DND-41 (cell line): ENCODE measurements at regions not wholly inside any gene's neighbourhood (a gene's known extent, or its start where the extent isn't known, plus 50 kb on each side); places are given as distances from the start of the nearest gene placed in this dataset.
"Not testable (repeated sequence)": the region's sequence is repeated elsewhere in the genome, so short reads cannot be mapped to it uniquely, and the experiment has no call there.

ENCODE experiments used
- ATAC-seq: fragments of 200-7000 bp; cut with Tn5 transposase; 3 replicates; pipeline ENCODE4 v1.9.1; 2021; ENCODE audit warnings: low read depth; ENCODE audit not compliant: insufficient read depth
- DNase-seq: peaks from one replicate; pipeline ENCODE4 v3.0.0-alpha.2; 2020
- H2AFZ ChIP-seq: 2 replicates; pipeline ENCODE4 v1.6.0; 2012; ENCODE audit warnings: low read depth, low read length
- H3K27ac ChIP-seq: 2 replicates; pipeline ENCODE4 v1.5.1; 2012; ENCODE audit warnings: low read length, inconsistent platforms
- H3K27me3 ChIP-seq: fragments of 200-600 bp; sonication (generic); 2 replicates; pipeline ENCODE4 v1.6.0; 2012; ENCODE audit warnings: low read length, mild to moderate bottlenecking, inconsistent platforms; ENCODE audit not compliant: insufficient read depth, poor library complexity
- H3K36me3 ChIP-seq: 2 replicates; pipeline ENCODE4 v1.5.1; 2012; ENCODE audit warnings: low read length, inconsistent platforms; ENCODE audit not compliant: insufficient read depth
- H3K4me1 ChIP-seq: 2 replicates; pipeline ENCODE4 v1.5.1; 2012; ENCODE audit warnings: mild to moderate bottlenecking, low read length; ENCODE audit not compliant: insufficient read depth
- H3K4me2 ChIP-seq: 2 replicates; pipeline ENCODE4 v1.6.0; 2012; ENCODE audit warnings: mild to moderate bottlenecking, moderate library complexity, low read length, inconsistent platforms; ENCODE audit not compliant: insufficient read depth
- H3K4me3 ChIP-seq, 2 experiments: fragments of 200-600 bp in 1 of 2; shearing (Covaris generic) in 1 of 2; 2 replicates each; pipeline ENCODE4 v1.5.1; 2012 to 2016; ENCODE audit warnings: inconsistent platforms in 2 of 2, low read length in 2 of 2, mild to moderate bottlenecking in 2 of 2, low read depth in 1 of 2, moderate library complexity in 1 of 2
- H3K79me2 ChIP-seq: 2 replicates; pipeline ENCODE4 v1.6.0; 2012; ENCODE audit warnings: low read length, inconsistent platforms; ENCODE audit not compliant: insufficient read depth
- H3K9ac ChIP-seq: 2 replicates; pipeline ENCODE4 v1.6.0; 2012; ENCODE audit warnings: low read depth, mild to moderate bottlenecking, inconsistent platforms, low read length, moderate library complexity
- H3K9me3 ChIP-seq: 2 replicates; pipeline ENCODE4 v1.5.1; 2012; ENCODE audit warnings: low read length, moderate library complexity, mild to moderate bottlenecking, inconsistent platforms; ENCODE audit not compliant: insufficient read depth, severe bottlenecking
- H4K20me1 ChIP-seq: 2 replicates; pipeline ENCODE4 v1.6.0; 2012; ENCODE audit warnings: low read length; ENCODE audit not compliant: insufficient read depth
- EZH2 ChIP-seq: IDR thresholded peaks from 3 replicates; pipeline ENCODE4 v1.6.1; 2012; ENCODE audit warnings: borderline replicate concordance, low read depth, mild to moderate bottlenecking, moderate library complexity, low read length, inconsistent platforms; ENCODE audit not compliant: severe bottlenecking
- TF ChIP-seq, protein P1 (sequence below): IDR thresholded peaks from 2 replicates; pipeline ENCODE4 v1.5.1; 2012; ENCODE audit warnings: borderline replicate concordance, low read length, moderate library complexity, mild to moderate bottlenecking; ENCODE audit not compliant: poor library complexity, severe bottlenecking; ENCODE audit errors: extremely low read depth

DNA sequence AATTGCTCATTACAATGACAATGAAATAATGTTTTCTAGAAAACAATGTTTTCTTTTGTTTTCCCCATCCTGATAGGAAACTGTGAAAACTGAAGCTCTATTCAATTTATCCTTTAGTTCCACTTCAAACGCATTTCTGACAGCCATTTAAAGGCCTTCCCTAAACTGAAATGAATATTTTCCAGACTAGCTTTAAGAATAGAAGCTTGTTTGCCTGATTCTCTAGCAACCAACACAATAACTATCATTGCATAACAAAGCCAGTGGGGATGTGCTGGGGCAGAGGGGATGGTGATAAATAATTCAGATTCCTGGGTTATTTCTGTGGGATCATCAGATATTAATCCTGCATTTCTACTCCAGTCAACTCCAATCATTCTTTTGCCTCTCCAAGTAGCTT, 427.1 kb downstream of the RND3 start:
- Histone ChIP-seq H3K4me2 (no peak overlapping the region), H3K27me3 (no peaks in the 10 kb centered on the region), H3K36me3 (no peaks in the 10 kb centered on the region), H3K9ac (no peak overlapping the region), H3K4me3 (no peak overlapping the region), H3K27ac (no peak overlapping the region), H3K4me1 (no peaks in the 10 kb centered on the region), H2AFZ (no peak overlapping the region), H4K20me1 (no peaks in the 10 kb centered on the region), H3K9me3 (no peaks in the 10 kb centered on the region), H3K79me2 (no peaks in the 10 kb centered on the region)
- TF ChIP-seq, protein P1, sequence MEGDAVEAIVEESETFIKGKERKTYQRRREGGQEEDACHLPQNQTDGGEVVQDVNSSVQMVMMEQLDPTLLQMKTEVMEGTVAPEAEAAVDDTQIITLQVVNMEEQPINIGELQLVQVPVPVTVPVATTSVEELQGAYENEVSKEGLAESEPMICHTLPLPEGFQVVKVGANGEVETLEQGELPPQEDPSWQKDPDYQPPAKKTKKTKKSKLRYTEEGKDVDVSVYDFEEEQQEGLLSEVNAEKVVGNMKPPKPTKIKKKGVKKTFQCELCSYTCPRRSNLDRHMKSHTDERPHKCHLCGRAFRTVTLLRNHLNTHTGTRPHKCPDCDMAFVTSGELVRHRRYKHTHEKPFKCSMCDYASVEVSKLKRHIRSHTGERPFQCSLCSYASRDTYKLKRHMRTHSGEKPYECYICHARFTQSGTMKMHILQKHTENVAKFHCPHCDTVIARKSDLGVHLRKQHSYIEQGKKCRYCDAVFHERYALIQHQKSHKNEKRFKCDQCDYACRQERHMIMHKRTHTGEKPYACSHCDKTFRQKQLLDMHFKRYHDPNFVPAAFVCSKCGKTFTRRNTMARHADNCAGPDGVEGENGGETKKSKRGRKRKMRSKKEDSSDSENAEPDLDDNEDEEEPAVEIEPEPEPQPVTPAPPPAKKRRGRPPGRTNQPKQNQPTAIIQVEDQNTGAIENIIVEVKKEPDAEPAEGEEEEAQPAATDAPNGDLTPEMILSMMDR: no peak
- TF ChIP-seq EZH2: no peak
- DNase-seq (no peak), ATAC-seq (no peak)

DNA sequence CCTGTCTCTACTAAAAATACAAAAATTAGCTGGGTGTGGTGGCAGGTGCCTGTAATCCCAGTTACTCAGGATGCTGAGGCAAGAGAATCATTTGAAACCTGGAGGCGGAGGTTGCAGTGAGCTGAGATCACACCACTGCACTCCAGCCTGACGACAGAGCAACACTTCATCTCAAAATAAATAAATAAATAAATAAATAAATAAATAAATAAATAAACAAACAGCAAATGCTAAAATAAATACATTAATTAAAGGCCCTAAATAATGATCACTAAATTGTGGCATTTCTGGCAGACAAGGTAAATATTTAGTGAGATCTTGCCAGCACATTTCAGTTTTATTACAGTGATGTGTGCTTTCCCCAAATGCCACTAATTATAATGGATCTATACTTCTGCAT, 427.8 kb downstream of the RND3 start:
- H2AFZ ChIP-seq, ATAC-seq, H4K20me1 ChIP-seq, H3K27me3 ChIP-seq, H3K79me2 ChIP-seq, H3K4me1 ChIP-seq, H3K4me2 ChIP-seq, H3K9ac ChIP-seq, H3K9me3 ChIP-seq, H3K36me3 ChIP-seq, H3K27ac ChIP-seq, H3K4me3 ChIP-seq, DNase-seq: not testable (repeated sequence)

DNA sequence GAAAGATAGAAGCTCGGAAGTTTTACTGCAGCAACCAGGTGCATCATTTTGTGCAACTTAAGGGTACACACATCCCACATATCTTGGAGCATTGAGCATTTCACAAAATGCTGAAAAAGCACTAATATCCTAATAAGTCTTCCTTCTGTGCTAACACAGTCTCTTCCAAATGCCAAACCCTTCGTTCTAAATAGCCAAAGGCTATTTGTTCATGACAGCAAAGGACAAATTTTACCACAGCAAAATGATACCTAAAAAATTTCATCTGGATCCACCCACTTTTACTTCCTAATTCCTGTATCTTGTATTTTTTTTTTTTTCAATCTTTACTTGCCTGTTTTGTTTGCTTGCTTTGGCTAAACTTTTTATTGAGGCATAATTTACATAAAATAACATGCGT, 435.0 kb downstream of the RND3 start:
- Histone ChIP-seq H4K20me1 (no peaks in the 10 kb centered on the region), H3K9ac (no peak overlapping the region), H3K4me3 (no peak overlapping the region), H3K4me2 (no peak overlapping the region), H3K36me3 (no peaks in the 10 kb centered on the region), H3K4me1 (no peaks in the 10 kb centered on the region), H3K27me3 (no peaks in the 10 kb centered on the region), H3K9me3 (no peaks in the 10 kb centered on the region), H2AFZ (no peak overlapping the region), H3K79me2 (no peaks in the 10 kb centered on the region), H3K27ac (no peak overlapping the region)
- DNase-seq (no peak), ATAC-seq (no peak)
- TF ChIP-seq, protein P1: no peak
- TF ChIP-seq EZH2: no peak

DNA sequence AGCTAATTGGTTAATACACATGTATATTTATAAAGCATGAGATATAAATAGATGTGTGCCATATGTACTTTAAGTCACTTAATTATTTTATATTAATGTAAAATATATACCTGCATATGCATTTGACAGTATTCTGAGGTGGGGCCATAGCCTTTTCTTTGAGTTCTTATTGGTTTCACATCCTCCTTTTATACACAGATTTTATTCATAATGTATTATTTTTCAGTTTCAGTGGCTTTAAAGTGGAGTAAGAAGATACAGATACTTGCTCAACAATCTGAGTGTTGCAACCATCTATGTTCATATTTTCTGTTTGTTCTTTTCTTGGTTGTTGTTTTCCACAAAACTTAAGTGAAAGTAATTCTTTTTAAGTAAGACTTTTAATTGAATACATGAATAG, 436.5 kb downstream of the RND3 start:
- H4K20me1 ChIP-seq: no peaks in the 10 kb centered on the region
- no peak overlapping the region for H2AFZ ChIP-seq
- no peak for DNase-seq
- no peaks in the 10 kb centered on the region for H3K36me3 ChIP-seq
- H3K27ac ChIP-seq: no peak overlapping the region
- no peaks in the 10 kb centered on the region for H3K4me1 ChIP-seq
- ATAC-seq: no peak
- TF ChIP-seq, protein P1: no peak
- no peak for TF ChIP-seq EZH2
- H3K27me3 ChIP-seq: no peaks in the 10 kb centered on the region
- no peak overlapping the region for H3K4me2 ChIP-seq
- H3K9ac ChIP-seq: no peak overlapping the region
- no peaks in the 10 kb centered on the region for H3K79me2 ChIP-seq
- no peaks in the 10 kb centered on the region for H3K9me3 ChIP-seq
- no peak overlapping the region for H3K4me3 ChIP-seq
